CD14-positive monocyte (primary cell): ENCODE measurements at regions not wholly inside any gene's neighbourhood (a gene's known extent, or its start where the extent isn't known, plus 50 kb on each side); places are given as distances from the start of the nearest gene placed in this dataset.

Source experiments
- DNase-seq, 3 donors: peaks; one replicate each; pipeline ENCODE4 v3.0.0-alpha.2; 2011 to 2022
- H2AFZ ChIP-seq: 2 replicates; pipeline ENCODE4 v1.6.0; 2012; ENCODE audit warnings: mild to moderate bottlenecking, low read depth, low read length, inconsistent platforms; ENCODE audit not compliant: insufficient read depth, poor library complexity, severe bottlenecking
- H3K27ac ChIP-seq, 2 donors: 1 replicate in 1 of 2; 2 replicates in 1 of 2; pipeline ENCODE4 v1.5.1; 2012 to 2013; ENCODE audit warnings: low read length in 2 of 2, control low read depth in 1 of 2, inconsistent platforms in 1 of 2, low read depth in 1 of 2, mild to moderate bottlenecking in 1 of 2
- H3K27me3 ChIP-seq, 2 donors: one replicate each; pipeline versions ENCODE4 v1.6.0 to v1.6.1; 2011 to 2013; ENCODE audit warnings: low read length in 2 of 2; ENCODE audit not compliant: control insufficient read depth in 2 of 2, insufficient read depth in 2 of 2
- H3K36me3 ChIP-seq, 2 donors: replicated peaks in 1 of 2; 1 replicate in 1 of 2; 2 replicates in 1 of 2; pipeline versions ENCODE4 v1.5.1 to v1.6.1; 2012 to 2013; ENCODE audit warnings: low read length in 2 of 2, control low read depth in 1 of 2, inconsistent platforms in 1 of 2, mild to moderate bottlenecking in 1 of 2; ENCODE audit not compliant: insufficient read depth in 2 of 2, control insufficient read depth in 1 of 2
- H3K4me1 ChIP-seq, 2 donors: 1 replicate in 1 of 2; 2 replicates in 1 of 2; pipeline versions ENCODE4 v1.5.1 to v1.6.1; 2012 to 2013; ENCODE audit warnings: low read length in 2 of 2, control low read depth in 1 of 2, inconsistent platforms in 1 of 2, mild to moderate bottlenecking in 1 of 2, moderate library complexity in 1 of 2; ENCODE audit not compliant: insufficient read depth in 2 of 2, control insufficient read depth in 1 of 2
- H3K4me2 ChIP-seq: replicated peaks from 2 replicates; pipeline ENCODE3; 2012; ENCODE audit warnings: low read length, moderate library complexity, mild to moderate bottlenecking; ENCODE audit not compliant: poor library complexity, severe bottlenecking; ENCODE audit errors: extremely low read depth
- H3K4me3 ChIP-seq, 3 experiments: fragments of 200-600 bp in 1 of 3; sonication (generic) in 1 of 3; replicated peaks in 1 of 3; 1 replicate in 2 of 3; 2 replicates in 1 of 3; pipeline ENCODE4 v1.5.1; 2011 to 2013; ENCODE audit warnings: low read length in 3 of 3, mild to moderate bottlenecking in 3 of 3, control low read depth in 2 of 3, low read depth in 2 of 3, inconsistent platforms in 1 of 3, moderate library complexity in 1 of 3
- H3K79me2 ChIP-seq: 2 replicates; pipeline ENCODE4 v1.6.0; 2012; ENCODE audit warnings: mild to moderate bottlenecking, control low read depth, inconsistent platforms, low read length, moderate library complexity; ENCODE audit not compliant: insufficient read depth
- H3K9ac ChIP-seq: 2 replicates; pipeline ENCODE4 v1.6.0; 2017; ENCODE audit warnings: low read length, mild to moderate bottlenecking; ENCODE audit not compliant: insufficient read depth, poor library complexity, severe bottlenecking
- H3K9me3 ChIP-seq, 2 donors: replicated peaks in 1 of 2; 1 replicate in 1 of 2; 2 replicates in 1 of 2; pipeline versions ENCODE4 v1.5.1 to v1.6.1; 2012 to 2013; ENCODE audit warnings: low read length in 2 of 2, control low read depth in 1 of 2; ENCODE audit not compliant: control insufficient read depth in 1 of 2, insufficient read depth in 1 of 2
- H4K20me1 ChIP-seq: 2 replicates; pipeline ENCODE4 v1.6.0; 2012; ENCODE audit warnings: mild to moderate bottlenecking, low read length, control low read depth, moderate library complexity; ENCODE audit not compliant: insufficient read depth
- H3K27ac Mint-ChIP-seq, 7 donors: one replicate each; pipeline ENCODE4 v1.8.0; 2020; ENCODE audit warnings: mild to moderate bottlenecking in 7 of 7, mixed read lengths in 7 of 7, moderate library complexity in 6 of 7, inconsistent platforms in 2 of 7
- H3K27me3 Mint-ChIP-seq, 3 donors: one replicate each; pipeline ENCODE4 v1.8.0; 2021 to 2022; ENCODE audit warnings: low read depth in 3 of 3, mild to moderate bottlenecking in 3 of 3, mixed read lengths in 3 of 3, moderate library complexity in 3 of 3, inconsistent platforms in 1 of 3
- H3K36me3 Mint-ChIP-seq, 2 donors: one replicate each; pipeline ENCODE4 v1.8.0; 2020; ENCODE audit warnings: mixed read lengths in 2 of 2, inconsistent platforms in 1 of 2, mild to moderate bottlenecking in 1 of 2
- H3K4me1 Mint-ChIP-seq: one replicate; pipeline ENCODE4 v1.8.0; 2020; ENCODE audit warnings: mild to moderate bottlenecking, mixed read lengths
- H3K4me3 Mint-ChIP-seq, 2 donors: one replicate each; pipeline ENCODE4 v1.8.0; 2020; ENCODE audit warnings: mild to moderate bottlenecking in 2 of 2, mixed read lengths in 2 of 2, moderate library complexity in 1 of 2
- H3K9me3 Mint-ChIP-seq, 7 donors: one replicate each; pipeline ENCODE4 v1.8.0; 2020 to 2022; ENCODE audit warnings: mixed read lengths in 7 of 7, mild to moderate bottlenecking in 6 of 7, moderate library complexity in 6 of 7, inconsistent platforms in 2 of 7
- WGBS: methylation state at CpG from one replicate; pipeline ENCODE4 v1.1.5; 2013; ENCODE audit warnings: missing lambda C conversion rate; ENCODE audit not compliant: insufficient coverage; 5-methylcytosine and 5-hydroxymethylcytosine counted together
- intact Hi-C, 2 donors: fragments of 100-400 bp; cut with micrococcal nuclease; formaldehyde crosslinking; loops; one replicate each; pipeline versions ENCODE4 v1.15.0 to v1.15.1; 2023
- TF ChIP-seq, protein P1 (sequence below): fragments of 200-600 bp; IDR thresholded peaks from one replicate; pipeline ENCODE4 v1.8.0; 2022; ENCODE audit warnings: antibody characterized with exemption, mild to moderate bottlenecking

DNA sequence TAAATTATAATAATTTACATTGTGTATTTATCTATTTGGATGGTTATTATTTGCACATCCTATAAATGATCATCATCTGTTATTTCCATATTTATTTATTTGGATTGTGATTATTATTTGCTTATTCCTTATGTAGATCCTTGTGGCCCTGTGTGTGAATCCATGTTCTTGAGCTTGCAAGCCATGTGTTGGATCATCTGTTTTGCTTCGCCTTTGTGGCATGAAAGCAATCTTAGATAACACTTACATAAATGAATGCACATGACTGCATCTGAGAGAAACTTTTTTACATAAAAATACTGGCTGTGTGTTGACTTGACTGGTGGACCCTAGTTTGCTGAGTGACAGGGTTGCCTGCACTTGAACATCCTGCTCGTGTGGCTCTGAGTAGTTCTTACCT lies 1024.5 kb upstream of the RBFOX1 start:
- H3K27ac Mint-ChIP-seq: no peak overlapping the region
- TF ChIP-seq, protein P1, sequence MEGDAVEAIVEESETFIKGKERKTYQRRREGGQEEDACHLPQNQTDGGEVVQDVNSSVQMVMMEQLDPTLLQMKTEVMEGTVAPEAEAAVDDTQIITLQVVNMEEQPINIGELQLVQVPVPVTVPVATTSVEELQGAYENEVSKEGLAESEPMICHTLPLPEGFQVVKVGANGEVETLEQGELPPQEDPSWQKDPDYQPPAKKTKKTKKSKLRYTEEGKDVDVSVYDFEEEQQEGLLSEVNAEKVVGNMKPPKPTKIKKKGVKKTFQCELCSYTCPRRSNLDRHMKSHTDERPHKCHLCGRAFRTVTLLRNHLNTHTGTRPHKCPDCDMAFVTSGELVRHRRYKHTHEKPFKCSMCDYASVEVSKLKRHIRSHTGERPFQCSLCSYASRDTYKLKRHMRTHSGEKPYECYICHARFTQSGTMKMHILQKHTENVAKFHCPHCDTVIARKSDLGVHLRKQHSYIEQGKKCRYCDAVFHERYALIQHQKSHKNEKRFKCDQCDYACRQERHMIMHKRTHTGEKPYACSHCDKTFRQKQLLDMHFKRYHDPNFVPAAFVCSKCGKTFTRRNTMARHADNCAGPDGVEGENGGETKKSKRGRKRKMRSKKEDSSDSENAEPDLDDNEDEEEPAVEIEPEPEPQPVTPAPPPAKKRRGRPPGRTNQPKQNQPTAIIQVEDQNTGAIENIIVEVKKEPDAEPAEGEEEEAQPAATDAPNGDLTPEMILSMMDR: no peak
- Histone ChIP-seq H3K36me3 (no peaks in the 10 kb centered on the region), H3K79me2 (no peaks in the 10 kb centered on the region), H3K27ac (no peak overlapping the region), H2AFZ (no peak overlapping the region), H3K4me2 (no peak overlapping the region), H3K4me3 (no peak overlapping the region), H3K4me1 (no peaks in the 10 kb centered on the region), H3K27me3 (no peaks in the 10 kb centered on the region), H3K9ac (no peak overlapping the region), H4K20me1 (no peaks in the 10 kb centered on the region), H3K9me3 (peaks cover 2 to 20% of the 10 kb centered on the region in 2 donors)
- peaks cover 0 to 9% (median 5%) of the 10 kb centered on the region in 7 donors for H3K9me3 Mint-ChIP-seq
- no peaks in the 10 kb centered on the region for H3K4me1 Mint-ChIP-seq
- no peaks in the 10 kb centered on the region for H3K36me3 Mint-ChIP-seq
- intact Hi-C loops: no loop called here
- 45% methylated on average over 1 of the region's 2 CpGs for WGBS
- DNase-seq: no peak
- H3K4me3 Mint-ChIP-seq: no peak overlapping the region
- H3K27me3 Mint-ChIP-seq: peaks cover 0 to 2% (median 0%) of the 10 kb centered on the region in 3 donors

- Mint-ChIP-seq H3K27me3 (peaks cover 0 to 3% (median 2%) of the 10 kb centered on the region in 3 donors), H3K36me3 (no peaks in the 10 kb centered on the region), H3K4me3 (no peak overlapping the region), H3K9me3 (peaks cover 1 to 21% (median 10%) of the 10 kb centered on the region in 7 donors), H3K4me1 (no peaks in the 10 kb centered on the region), H3K27ac (peak overlapping the region in 1 of 7 donors; percentile 66)
- DNase-seq: no peak
- H3K27me3 ChIP-seq: no peaks in the 10 kb centered on the region
- no peak overlapping the region for H3K4me2 ChIP-seq
- H3K36me3 ChIP-seq: no peaks in the 10 kb centered on the region
- H3K9ac ChIP-seq: no peak overlapping the region
- 88% methylated on average over 4 of the region's 4 CpGs for WGBS
- H3K4me1 ChIP-seq: no peaks in the 10 kb centered on the region
- no peaks in the 10 kb centered on the region for H3K79me2 ChIP-seq
- intact Hi-C loops: no loop called here
- peaks cover 15 to 18% of the 10 kb centered on the region in 2 donors for H3K9me3 ChIP-seq
- H4K20me1 ChIP-seq: no peaks in the 10 kb centered on the region
- H3K4me3 ChIP-seq: no peak overlapping the region
- TF ChIP-seq, protein P1: no peak
- H2AFZ ChIP-seq: no peak overlapping the region
- no peak overlapping the region for H3K27ac ChIP-seq
Observed at GRCh38 chr16:6300523-6300922, 1032.1 kb upstream of the RBFOX1 start.
